ENCODE measurements at regions not wholly inside any gene's neighbourhood (a gene's known extent, or its start where the extent isn't known, plus 50 kb on each side); places are given as distances from the start of the nearest gene placed in this dataset.
"Not testable (repeated sequence)": the region's sequence is repeated elsewhere in the genome, so short reads cannot be mapped to it uniquely, and the experiment has no call there.

GRCh38 chr16:86955136-86955855 is 361.9 kb downstream of the C16orf95 start:
- H3K36me3 ChIP-seq (ENCODE audit: control insufficient read depth in 1 of 2, insufficient read depth in 2 of 2, low read depth in 1 of 2, low read length in 2 of 2): no peaks in the 10 kb centered on the region
- no peak overlapping the region for H3K4me3 ChIP-seq (ENCODE audit: insufficient read depth in 1 of 2, low read depth in 1 of 2, low read length in 2 of 2)
- H3K27ac ChIP-seq (ENCODE audit: low read length, poor library complexity, severe bottlenecking): no peak overlapping the region
- no peak for DNase-seq
- H4K91ac ChIP-seq (ENCODE audit: low read length): no peak overlapping the region
- peak overlapping the region in 1 of 2 experiments; percentile 45 for H3K14ac ChIP-seq (ENCODE audit: low read length in 2 of 2)
- H2AFZ ChIP-seq (ENCODE audit: low read depth, low read length): no peak overlapping the region
- WGBS: 91% methylated on average over 13 of the region's 13 CpGs
- H3K9ac ChIP-seq (ENCODE audit: low read length): no peak overlapping the region
- peaks cover 24% of the 10 kb centered on the region for H3K4me1 ChIP-seq (ENCODE audit: control insufficient read depth, insufficient read depth, low read depth, low read length)
- H3K4ac ChIP-seq (ENCODE audit: low read depth in 1 of 2, low read length in 2 of 2): no peak overlapping the region
- H3K27me3 ChIP-seq (ENCODE audit: control insufficient read depth in 1 of 2, insufficient read depth in 1 of 2, low read length in 2 of 2): peaks cover 6 to 47% of the 10 kb centered on the region in 2 experiments
- H2AK5ac ChIP-seq (ENCODE audit: low read length, severe bottlenecking): no peak overlapping the region
- no peak overlapping the region for H3K4me2 ChIP-seq (ENCODE audit: low read length, poor library complexity, severe bottlenecking)
- H2BK12ac ChIP-seq (ENCODE audit: low read length in 2 of 2): peak overlapping the region in 1 of 2 experiments; percentile 43
- H3K23ac ChIP-seq (ENCODE audit: low read length in 2 of 2): no peak overlapping the region
- no peak overlapping the region for H2BK15ac ChIP-seq (ENCODE audit: low read depth, poor library complexity, severe bottlenecking)
- H3K79me1 ChIP-seq (replicated peaks; ENCODE audit: low read length, poor library complexity, severe bottlenecking): no peaks in the 10 kb centered on the region
- H2BK5ac ChIP-seq (ENCODE audit: low read depth, low read length, poor library complexity, severe bottlenecking): no peak overlapping the region
- H3K18ac ChIP-seq (ENCODE audit: low read depth in 1 of 2, low read length in 2 of 2): peak overlapping the region in 1 of 2 experiments; percentile 42
- H2BK120ac ChIP-seq (ENCODE audit: low read depth, low read length): no peak overlapping the region
- H3K9me3 ChIP-seq (ENCODE audit: control insufficient read depth, low read length): peaks cover 5% of the 10 kb centered on the region
- peak overlapping the region; percentile 43 for H4K8ac ChIP-seq (ENCODE audit: low read length)

- Histone ChIP-seq H3K4me2 (ENCODE audit: low read length, poor library complexity, severe bottlenecking) (no peak overlapping the region), H4K91ac (ENCODE audit: low read length) (no peak overlapping the region), H2BK15ac (ENCODE audit: low read depth, poor library complexity, severe bottlenecking) (no peak overlapping the region), H2AFZ (ENCODE audit: low read depth, low read length) (no peak overlapping the region), H3K27me3 (ENCODE audit: control insufficient read depth in 1 of 2, insufficient read depth in 1 of 2, low read length in 2 of 2) (peaks cover 6 to 59% of the 10 kb centered on the region in 2 experiments), H3K79me1 (replicated peaks; ENCODE audit: low read length, poor library complexity, severe bottlenecking) (no peaks in the 10 kb centered on the region), H3K9me3 (ENCODE audit: control insufficient read depth, low read length) (peaks cover 5% of the 10 kb centered on the region), H2BK12ac (ENCODE audit: low read length in 2 of 2) (no peak overlapping the region), H3K4ac (ENCODE audit: low read depth in 1 of 2, low read length in 2 of 2) (no peak overlapping the region), H3K36me3 (ENCODE audit: control insufficient read depth in 1 of 2, insufficient read depth in 2 of 2, low read depth in 1 of 2, low read length in 2 of 2) (no peaks in the 10 kb centered on the region), H3K23ac (ENCODE audit: low read length in 2 of 2) (no peak overlapping the region), H3K4me3 (ENCODE audit: insufficient read depth in 1 of 2, low read depth in 1 of 2, low read length in 2 of 2) (no peak overlapping the region), H3K9ac (ENCODE audit: low read length) (no peak overlapping the region), H3K14ac (ENCODE audit: low read length in 2 of 2) (no peak overlapping the region), H2BK5ac (ENCODE audit: low read depth, low read length, poor library complexity, severe bottlenecking) (no peak overlapping the region), H3K27ac (ENCODE audit: low read length, poor library complexity, severe bottlenecking) (no peak overlapping the region), H3K4me1 (ENCODE audit: control insufficient read depth, insufficient read depth, low read depth, low read length) (peaks cover 24% of the 10 kb centered on the region), H4K8ac (ENCODE audit: low read length) (no peak overlapping the region), H2BK120ac (ENCODE audit: low read depth, low read length) (no peak overlapping the region), H3K18ac (ENCODE audit: low read depth in 1 of 2, low read length in 2 of 2) (no peak overlapping the region), H2AK5ac (ENCODE audit: low read length, severe bottlenecking) (no peak overlapping the region)
- 82% methylated on average over 15 of the region's 15 CpGs for WGBS
- DNase-seq: no peak
Observed at GRCh38 chr16:86956437-86956836, 360.8 kb downstream of the C16orf95 start.

- WGBS: 74% methylated on average over 12 of the region's 12 CpGs
- not testable (repeated sequence) for H3K4me3 ChIP-seq (ENCODE audit: insufficient read depth in 1 of 2, low read depth in 1 of 2, low read length in 2 of 2); H3K9ac ChIP-seq (ENCODE audit: low read length); H3K18ac ChIP-seq (ENCODE audit: low read depth in 1 of 2, low read length in 2 of 2); H2BK15ac ChIP-seq (ENCODE audit: low read depth, poor library complexity, severe bottlenecking); H2BK5ac ChIP-seq (ENCODE audit: low read depth, low read length, poor library complexity, severe bottlenecking); DNase-seq; H4K91ac ChIP-seq (ENCODE audit: low read length); H2BK120ac ChIP-seq (ENCODE audit: low read depth, low read length); H3K4ac ChIP-seq (ENCODE audit: low read depth in 1 of 2, low read length in 2 of 2); H3K14ac ChIP-seq (ENCODE audit: low read length in 2 of 2); H3K23ac ChIP-seq (ENCODE audit: low read length in 2 of 2); H2AFZ ChIP-seq (ENCODE audit: low read depth, low read length); H2BK12ac ChIP-seq (ENCODE audit: low read length in 2 of 2); H3K9me3 ChIP-seq (ENCODE audit: control insufficient read depth, low read length); H3K4me2 ChIP-seq (ENCODE audit: low read length, poor library complexity, severe bottlenecking); H4K8ac ChIP-seq (ENCODE audit: low read length); H2AK5ac ChIP-seq (ENCODE audit: low read length, severe bottlenecking); H3K36me3 ChIP-seq (ENCODE audit: control insufficient read depth in 1 of 2, insufficient read depth in 2 of 2, low read depth in 1 of 2, low read length in 2 of 2); H3K79me1 ChIP-seq (replicated peaks; ENCODE audit: low read length, poor library complexity, severe bottlenecking); H3K27ac ChIP-seq (ENCODE audit: low read length, poor library complexity, severe bottlenecking)
- Histone ChIP-seq H3K4me1 (ENCODE audit: control insufficient read depth, insufficient read depth, low read depth, low read length) (peaks cover 19% of the 10 kb centered on the region), H3K27me3 (ENCODE audit: control insufficient read depth in 1 of 2, insufficient read depth in 1 of 2, low read length in 2 of 2) (peaks cover 6 to 72% of the 10 kb centered on the region in 2 experiments)
Observed at GRCh38 chr16:86957662-86958198, 359.5 kb downstream of the C16orf95 start.

- no peak overlapping the region for H3K23ac ChIP-seq (ENCODE audit: low read length in 2 of 2)
- no peak overlapping the region for H2BK12ac ChIP-seq (ENCODE audit: low read length in 2 of 2)
- DNase-seq: no peak
- H3K4me2 ChIP-seq (ENCODE audit: low read length, poor library complexity, severe bottlenecking): no peak overlapping the region
- no peaks in the 10 kb centered on the region for H3K36me3 ChIP-seq (ENCODE audit: control insufficient read depth in 1 of 2, insufficient read depth in 2 of 2, low read depth in 1 of 2, low read length in 2 of 2)
- peaks cover 17% of the 10 kb centered on the region for H3K4me1 ChIP-seq (ENCODE audit: control insufficient read depth, insufficient read depth, low read depth, low read length)
- H2AK5ac ChIP-seq (ENCODE audit: low read length, severe bottlenecking): no peak overlapping the region
- no peak overlapping the region for H2BK120ac ChIP-seq (ENCODE audit: low read depth, low read length)
- H3K79me1 ChIP-seq (replicated peaks; ENCODE audit: low read length, poor library complexity, severe bottlenecking): no peaks in the 10 kb centered on the region
- 87% methylated on average over 9 of the region's 9 CpGs for WGBS
- H3K18ac ChIP-seq (ENCODE audit: low read depth in 1 of 2, low read length in 2 of 2): no peak overlapping the region
- H3K4ac ChIP-seq (ENCODE audit: low read depth in 1 of 2, low read length in 2 of 2): no peak overlapping the region
- no peak overlapping the region for H3K4me3 ChIP-seq (ENCODE audit: insufficient read depth in 1 of 2, low read depth in 1 of 2, low read length in 2 of 2)
- H3K14ac ChIP-seq (ENCODE audit: low read length in 2 of 2): no peak overlapping the region
- no peak overlapping the region for H2BK5ac ChIP-seq (ENCODE audit: low read depth, low read length, poor library complexity, severe bottlenecking)
- peaks cover 6 to 79% of the 10 kb centered on the region in 2 experiments for H3K27me3 ChIP-seq (ENCODE audit: control insufficient read depth in 1 of 2, insufficient read depth in 1 of 2, low read length in 2 of 2)
- peaks cover 5% of the 10 kb centered on the region for H3K9me3 ChIP-seq (ENCODE audit: control insufficient read depth, low read length)
- no peak overlapping the region for H3K27ac ChIP-seq (ENCODE audit: low read length, poor library complexity, severe bottlenecking)
- H4K91ac ChIP-seq (ENCODE audit: low read length): no peak overlapping the region
- no peak overlapping the region for H4K8ac ChIP-seq (ENCODE audit: low read length)
- H2BK15ac ChIP-seq (ENCODE audit: low read depth, poor library complexity, severe bottlenecking): peak overlapping the region; percentile 41
- no peak overlapping the region for H2AFZ ChIP-seq (ENCODE audit: low read depth, low read length)
- no peak overlapping the region for H3K9ac ChIP-seq (ENCODE audit: low read length)
Observed at GRCh38 chr16:86958423-86958822, 358.8 kb downstream of the C16orf95 start.

All from mesenchymal stem cell (in vitro differentiated cells and primary cell).